ENCODE measurements at regions not wholly inside any gene's neighbourhood (a gene's known extent, or its start where the extent isn't known, plus 50 kb on each side); places are given as distances from the start of the nearest gene placed in this dataset.

DNA sequence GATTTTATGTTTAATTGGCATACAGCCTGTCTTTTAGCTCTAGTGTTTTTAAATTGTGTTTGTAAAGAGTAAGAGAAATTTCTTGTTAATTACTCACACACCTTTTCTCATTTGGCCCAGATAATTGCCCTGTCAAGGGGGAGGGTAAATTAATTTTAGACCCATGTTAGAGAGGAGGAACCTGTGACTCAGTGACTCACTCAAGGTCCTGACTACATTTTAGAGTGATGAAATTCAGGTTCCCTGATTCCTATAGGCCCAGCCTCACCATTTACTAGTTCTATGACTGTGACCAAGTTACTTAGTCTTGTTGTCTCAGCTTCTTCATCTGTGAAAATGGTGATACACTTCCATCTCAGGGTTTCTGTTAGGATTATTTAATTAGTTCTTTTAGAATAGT is 125.2 kb upstream of the DPH6 start:
- TF ChIP-seq, protein P1, sequence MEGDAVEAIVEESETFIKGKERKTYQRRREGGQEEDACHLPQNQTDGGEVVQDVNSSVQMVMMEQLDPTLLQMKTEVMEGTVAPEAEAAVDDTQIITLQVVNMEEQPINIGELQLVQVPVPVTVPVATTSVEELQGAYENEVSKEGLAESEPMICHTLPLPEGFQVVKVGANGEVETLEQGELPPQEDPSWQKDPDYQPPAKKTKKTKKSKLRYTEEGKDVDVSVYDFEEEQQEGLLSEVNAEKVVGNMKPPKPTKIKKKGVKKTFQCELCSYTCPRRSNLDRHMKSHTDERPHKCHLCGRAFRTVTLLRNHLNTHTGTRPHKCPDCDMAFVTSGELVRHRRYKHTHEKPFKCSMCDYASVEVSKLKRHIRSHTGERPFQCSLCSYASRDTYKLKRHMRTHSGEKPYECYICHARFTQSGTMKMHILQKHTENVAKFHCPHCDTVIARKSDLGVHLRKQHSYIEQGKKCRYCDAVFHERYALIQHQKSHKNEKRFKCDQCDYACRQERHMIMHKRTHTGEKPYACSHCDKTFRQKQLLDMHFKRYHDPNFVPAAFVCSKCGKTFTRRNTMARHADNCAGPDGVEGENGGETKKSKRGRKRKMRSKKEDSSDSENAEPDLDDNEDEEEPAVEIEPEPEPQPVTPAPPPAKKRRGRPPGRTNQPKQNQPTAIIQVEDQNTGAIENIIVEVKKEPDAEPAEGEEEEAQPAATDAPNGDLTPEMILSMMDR (conservative IDR thresholded peaks at IDR 0.05; ENCODE audit: low read depth, low read length) = no peak
- DNase-seq (ENCODE audit: low read depth) = peak; percentile 51

DNA sequence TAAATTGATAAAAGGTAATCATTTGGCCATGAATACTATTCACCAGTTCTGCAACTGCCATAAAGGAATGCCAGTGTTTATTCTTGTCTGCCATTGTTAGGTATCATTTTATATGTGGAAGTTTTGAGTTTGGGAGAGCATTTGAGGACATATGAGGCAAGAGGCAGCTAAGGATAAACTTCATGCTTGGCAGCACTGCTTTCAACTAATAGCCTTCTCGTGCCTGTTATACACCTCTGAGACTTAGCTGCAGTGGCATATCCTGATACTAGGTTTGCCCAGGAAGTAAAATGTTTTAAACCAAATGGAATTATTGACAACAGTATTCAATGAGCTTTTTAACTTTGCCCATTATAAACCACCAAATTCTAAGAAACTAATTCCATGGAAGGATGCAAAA is 126.0 kb upstream of the DPH6 start:
- no peak overlapping the region for H3K4me3 ChIP-seq (ENCODE audit: low read length)
- DNase-seq (ENCODE audit: low read depth) = peak; percentile 36
- TF ChIP-seq, protein P1 (conservative IDR thresholded peaks at IDR 0.05; ENCODE audit: low read depth, low read length) = no peak

More for the DNA sequence above, 125.2 kb upstream of the DPH6 start:
- no peak overlapping the region for H3K4me3 ChIP-seq (ENCODE audit: low read length)

DNA sequence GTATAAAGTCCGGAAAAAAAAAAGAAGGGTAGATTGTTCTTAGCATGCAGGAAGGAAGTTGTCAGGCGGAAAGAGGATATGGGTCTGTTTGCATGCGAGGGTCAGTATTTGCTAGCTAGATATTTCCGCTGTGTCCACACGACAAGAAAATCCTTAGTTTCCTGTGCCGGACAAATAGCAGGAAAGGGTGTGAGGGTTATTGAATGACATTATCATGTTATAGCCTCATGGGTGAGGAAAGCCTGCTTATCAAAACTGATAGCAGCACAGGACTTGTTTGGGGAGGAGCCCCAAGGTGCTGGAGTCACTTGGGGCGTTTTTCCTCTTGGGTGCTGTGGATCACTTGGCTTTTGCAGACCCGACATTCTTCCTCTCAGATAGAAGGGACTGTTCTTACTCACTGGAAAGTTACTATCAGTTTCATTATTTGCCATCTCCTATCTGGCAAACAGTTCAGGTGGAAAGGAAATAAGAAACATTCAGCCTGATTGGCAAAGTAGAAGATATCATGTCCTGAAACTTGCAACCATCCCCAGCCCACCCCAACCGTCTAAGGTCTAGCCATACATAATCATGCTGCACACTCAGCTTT is 127.2 kb upstream of the DPH6 start:
- DNase-seq (ENCODE audit: low read depth) = no peak
- H3K4me3 ChIP-seq (ENCODE audit: low read length) = no peak overlapping the region
- TF ChIP-seq, protein P1 (conservative IDR thresholded peaks at IDR 0.05; ENCODE audit: low read depth, low read length) = no peak

DNA sequence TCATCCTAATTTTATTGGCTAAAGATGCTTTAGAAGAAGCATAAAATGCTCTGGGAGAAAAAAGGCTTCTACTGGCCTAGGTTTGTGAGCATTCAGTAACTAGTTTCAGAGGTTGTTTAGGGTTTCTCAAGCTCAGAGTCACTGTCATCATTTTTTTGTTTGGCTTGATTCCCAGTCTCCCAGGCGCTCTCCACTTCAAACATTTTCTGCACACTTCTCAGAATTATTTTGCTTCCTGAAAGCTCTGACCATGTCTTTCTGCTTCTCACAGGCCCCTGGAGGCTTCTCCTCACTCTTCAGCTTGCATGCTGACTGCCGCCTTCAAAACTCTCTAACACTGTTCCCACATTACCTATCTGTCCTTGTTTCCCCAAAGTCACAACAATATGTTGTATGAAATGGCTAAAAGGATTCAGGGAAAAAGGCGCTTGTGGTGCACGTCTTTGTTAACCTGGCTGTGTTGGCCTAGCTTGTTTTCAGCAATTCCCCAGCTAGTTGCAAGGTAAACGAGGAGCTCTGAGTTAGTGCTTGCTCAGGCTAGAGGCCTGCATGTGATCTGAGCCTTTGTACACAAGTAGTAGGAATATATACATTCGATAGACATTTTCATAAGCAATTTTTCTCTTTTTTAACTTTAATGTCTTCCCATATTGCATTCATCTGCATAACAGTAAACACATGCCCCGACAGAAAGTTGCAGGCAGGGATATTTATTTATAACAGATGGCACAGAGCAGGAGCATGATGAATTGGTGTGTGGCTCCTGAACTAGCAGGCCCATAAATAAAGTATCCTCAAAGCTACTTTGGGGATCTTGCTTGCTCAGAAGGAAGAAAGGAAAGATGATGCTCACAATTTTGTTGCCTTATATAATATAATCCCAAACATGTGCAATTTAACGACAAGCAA is 129.2 kb upstream of the DPH6 start:
- H3K4me3 ChIP-seq (ENCODE audit: low read length) = no peak overlapping the region
- TF ChIP-seq, protein P1 (conservative IDR thresholded peaks at IDR 0.05; ENCODE audit: low read depth, low read length) = no peak
- DNase-seq (ENCODE audit: low read depth) = no peak

DNA sequence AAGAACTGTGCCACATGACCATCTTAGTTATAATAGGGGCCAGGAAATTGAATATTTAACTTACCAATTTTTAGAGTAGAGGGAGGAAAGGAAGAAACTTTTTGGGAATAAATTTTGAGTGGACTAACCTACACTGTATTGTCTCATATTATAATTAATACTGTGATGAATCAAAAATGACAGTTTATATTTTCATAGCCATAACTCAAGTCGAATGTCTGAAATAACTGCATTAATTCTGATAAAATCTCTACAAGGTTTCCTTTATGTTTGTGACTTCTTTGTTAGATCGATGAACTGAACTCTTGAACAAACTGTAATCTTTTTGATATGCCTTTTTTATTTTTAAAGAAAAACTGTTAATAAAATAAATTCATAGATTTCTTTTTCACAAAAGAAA is 132.8 kb upstream of the DPH6 start:
- TF ChIP-seq, protein P1 (conservative IDR thresholded peaks at IDR 0.05; ENCODE audit: low read depth, low read length) = no peak
- H3K4me3 ChIP-seq (ENCODE audit: low read length) = no peak overlapping the region
- DNase-seq (ENCODE audit: low read depth) = no peak

DNA sequence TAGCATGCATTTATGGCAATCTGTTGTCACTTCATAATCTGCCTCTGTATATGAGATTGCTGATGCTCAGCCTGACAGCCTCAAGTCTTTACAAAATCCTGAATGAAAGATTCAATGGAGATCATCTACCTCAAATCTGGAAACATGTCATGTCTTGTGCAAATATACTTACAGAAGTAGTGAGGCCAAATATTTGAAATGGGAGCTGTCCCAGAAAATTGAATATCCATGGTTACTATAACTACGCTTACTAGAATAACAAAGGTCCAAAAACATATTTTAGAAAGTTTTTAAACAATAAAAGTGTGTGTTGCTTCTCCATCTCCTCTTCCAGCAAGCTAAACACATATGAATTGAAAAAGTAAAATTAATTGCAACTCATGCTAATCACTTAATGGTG is 133.2 kb upstream of the DPH6 start:
- H3K4me3 ChIP-seq (ENCODE audit: low read length) = no peak overlapping the region
- TF ChIP-seq, protein P1 (conservative IDR thresholded peaks at IDR 0.05; ENCODE audit: low read depth, low read length) = no peak
- no peak for DNase-seq (ENCODE audit: low read depth)

DNA sequence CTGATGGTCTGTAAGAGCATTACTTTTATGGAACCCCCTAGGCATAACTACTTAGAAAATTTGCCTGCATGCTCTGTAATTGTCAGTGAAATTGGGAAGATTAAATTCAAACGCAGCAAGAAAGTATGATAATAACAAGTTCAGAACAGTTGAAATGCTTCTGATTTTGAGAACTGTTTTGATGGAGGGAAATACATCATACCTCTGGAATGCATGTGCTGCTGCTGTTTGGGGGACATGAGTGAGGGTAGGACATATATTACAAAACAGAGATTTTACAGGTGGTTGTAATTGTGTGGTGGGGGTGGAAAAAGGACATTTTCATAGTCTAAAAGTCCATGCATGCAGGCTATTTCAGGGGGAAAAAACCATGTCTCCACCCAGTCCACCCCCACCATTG is 135.0 kb upstream of the DPH6 start:
- TF ChIP-seq, protein P1 (conservative IDR thresholded peaks at IDR 0.05; ENCODE audit: low read depth, low read length) = no peak
- DNase-seq (ENCODE audit: low read depth) = no peak
- no peak overlapping the region for H3K4me3 ChIP-seq (ENCODE audit: low read length)

Data from retinal pigment epithelial cell (primary cell).